HepG2 (cell line): ENCODE measurements at regions not wholly inside any gene's neighbourhood (a gene's known extent, or its start where the extent isn't known, plus 50 kb on each side); places are given as distances from the start of the nearest gene placed in this dataset.

ENCODE experiments used
- ATAC-seq: fragments of 200-7000 bp; cut with Tn5 transposase; 3 replicates; pipeline ENCODE4 v1.9.1; 2020; ENCODE audit warnings: mild to moderate bottlenecking, moderate library complexity
- BruUV-seq: library from RNA; stranded (reverse); fragments of 400-500 nt; replicated peaks from 2 replicates; lab custom pipeline; 2021; lab: Mats Ljungman, UMichigan
- CTCF ChIA-PET: fragments of 300-600 bp; formaldehyde crosslinking; extraction: SDS; loops from one replicate; lab custom pipeline; 2021; ENCODE audit warnings: low total read pairs, inconsistent platforms, low intra/inter-chr PET ratio; lab: Yijun Ruan, JAX
- POLR2A ChIA-PET: fragments of 350-600 bp; sonication (Branson Sonifier 250); formaldehyde crosslinking; loops from one replicate; lab custom pipeline; 2020; ENCODE audit warnings: antibody characterized with exemption, inconsistent platforms; lab: Yijun Ruan, JAX
- DNase-seq: peaks from one replicate; pipeline ENCODE4 v3.0.0-alpha.2; 2015; ENCODE audit warnings: low spot score
- FAIRE-seq: peaks from 3 replicates; lab custom pipeline; 2011; peaks lifted over from hg19 to GRCh38; lab: Jason Lieb, UNC
- H2AFZ ChIP-seq: one replicate; pipeline ENCODE4 v1.6.1; 2011; ENCODE audit warnings: low read length, inconsistent platforms
- H3K27ac ChIP-seq: fragments of 300-600 bp; 3 replicates; pipeline ENCODE4 v1.8.0; 2011; ENCODE audit warnings: mixed run types, mild to moderate bottlenecking, mixed read lengths, low read length, inconsistent platforms; ENCODE audit not compliant: insufficient read depth; ENCODE audit errors: extremely low read length
- H3K27me3 ChIP-seq, 2 experiments: fragments of 200-600 bp in 1 of 2; 2 replicates in 1 of 2; 3 replicates in 1 of 2; pipeline versions ENCODE4 v1.6.0 to v1.8.0; 2011; ENCODE audit warnings: low read length in 2 of 2, mild to moderate bottlenecking in 2 of 2, moderate library complexity in 2 of 2, inconsistent platforms in 1 of 2; ENCODE audit not compliant: insufficient read depth in 2 of 2, control insufficient read depth in 1 of 2
- H3K36me3 ChIP-seq, 2 experiments: fragments of 200-600 bp in 1 of 2; replicated peaks in 1 of 2; 2 replicates in 1 of 2; 3 replicates in 1 of 2; pipeline versions ENCODE4 v1.5.1 to v1.8.0; 2011; ENCODE audit warnings: low read length in 2 of 2, inconsistent platforms in 1 of 2; ENCODE audit not compliant: insufficient read depth in 2 of 2, control insufficient read depth in 1 of 2
- H3K4me1 ChIP-seq: 2 replicates; pipeline ENCODE4 v1.5.1; 2012; ENCODE audit warnings: low read length, inconsistent platforms; ENCODE audit not compliant: insufficient read depth
- H3K4me2 ChIP-seq: 2 replicates; pipeline ENCODE4 v1.6.0; 2011; ENCODE audit warnings: low read depth, low read length, inconsistent platforms
- H3K4me3 ChIP-seq, 3 experiments: fragments of 200-600 bp in 1 of 3; sonication (generic), shearing (Covaris generic) in 1 of 3; replicated peaks in 1 of 3; 2 replicates each; pipeline ENCODE4 v1.5.1; 2011 to 2016; ENCODE audit warnings: low read length in 3 of 3, inconsistent platforms in 2 of 3, low read depth in 2 of 3, mild to moderate bottlenecking in 2 of 3, control low read depth in 1 of 3, mixed read lengths in 1 of 3; ENCODE audit not compliant: insufficient read depth in 1 of 3
- H3K79me2 ChIP-seq: one replicate; pipeline ENCODE4 v1.6.1; 2011; ENCODE audit warnings: low read length, inconsistent platforms; ENCODE audit not compliant: insufficient read depth
- H3K9ac ChIP-seq: 2 replicates; pipeline ENCODE4 v1.6.0; 2011; ENCODE audit warnings: mild to moderate bottlenecking, low read depth, low read length, inconsistent platforms; ENCODE audit not compliant: insufficient read depth
- H3K9me3 ChIP-seq: 2 replicates; pipeline ENCODE4 v1.5.1; 2012; ENCODE audit warnings: mild to moderate bottlenecking, low read length
- H4K20me1 ChIP-seq: 2 replicates; pipeline ENCODE4 v1.6.0; 2011; ENCODE audit warnings: inconsistent platforms, mild to moderate bottlenecking, low read length, moderate library complexity; ENCODE audit not compliant: insufficient read depth
- ARID5B ChIP-seq: IDR thresholded peaks from 2 replicates; pipeline ENCODE4 v1.4.0; 2020; ENCODE audit warnings: mild to moderate bottlenecking, missing genetic modification reagents
- ASH2L ChIP-seq: fragments of 300-600, 200-600 bp; sonication (generic); IDR thresholded peaks from 2 replicates; pipeline ENCODE4 v1.7.0; 2017; ENCODE audit warnings: low read depth, mild to moderate bottlenecking, moderate library complexity, mixed read lengths, low read length; ENCODE audit not compliant: insufficient read length
- HES4 ChIP-seq: sonication (generic); formaldehyde crosslinking; IDR thresholded peaks from 2 replicates; pipeline ENCODE4 v1.9.0; 2021; ENCODE audit warnings: mild to moderate bottlenecking, missing genetic modification reagents, borderline replicate concordance
- MTF1 ChIP-seq: sonication (generic); formaldehyde crosslinking; IDR thresholded peaks from 2 replicates; pipeline ENCODE4 v1.5.0; 2020; ENCODE audit warnings: missing genetic modification reagents
- NR3C1 ChIP-seq: sonication (generic); formaldehyde crosslinking; IDR thresholded peaks from 2 replicates; pipeline ENCODE4 v1.4.0; 2020; ENCODE audit warnings: missing genetic modification reagents
- PHB2 ChIP-seq: fragments of 450-650 bp; IDR thresholded peaks from 2 replicates; pipeline ENCODE4 v1.6.1; 2018; ENCODE audit not compliant: partially characterized antibody
- RARA ChIP-seq: IDR thresholded peaks from 2 replicates; pipeline ENCODE4 v1.6.1; 2016; ENCODE audit warnings: missing genetic modification reagents, missing compliant biosample characterization
- SNAPC5 ChIP-seq: sonication (generic); formaldehyde crosslinking; IDR thresholded peaks from 2 replicates; pipeline ENCODE4 v1.8.1; 2023; ENCODE audit warnings: mild to moderate bottlenecking, missing genetic modification reagents, borderline replicate concordance
- TCF7L2 ChIP-seq: IDR thresholded peaks from 2 replicates; pipeline ENCODE4 v1.6.1; 2011; ENCODE audit warnings: mild to moderate bottlenecking, low read depth, low read length, moderate library complexity
- TP53 ChIP-seq: sonication (generic); formaldehyde crosslinking; conservative IDR thresholded peaks from 2 replicates; pipeline ENCODE4 v1.4.0; 2020; ENCODE audit warnings: missing genetic modification reagents
- TRAFD1 ChIP-seq: sonication (generic); formaldehyde crosslinking; IDR thresholded peaks from 2 replicates; pipeline ENCODE4 v1.5.1; 2020; ENCODE audit warnings: missing genetic modification reagents, mild to moderate bottlenecking, borderline replicate concordance
- U2AF2 ChIP-seq: fragments of 200-400 bp; formaldehyde crosslinking; IDR thresholded peaks from 2 replicates; pipeline ENCODE4 v1.6.1; 2017; ENCODE audit warnings: low read depth, mild to moderate bottlenecking, low read length
- XBP1 ChIP-seq: sonication (generic); formaldehyde crosslinking; IDR thresholded peaks from 2 replicates; pipeline ENCODE4 v1.5.0; 2020; ENCODE audit warnings: missing genetic modification reagents
- ZNF660 ChIP-seq: sonication (generic); formaldehyde crosslinking; IDR thresholded peaks from 2 replicates; pipeline ENCODE4 v1.5.1; 2020; ENCODE audit warnings: mild to moderate bottlenecking, low read depth, missing genetic modification reagents, borderline replicate concordance
- WGBS: methylation state at CpG from one replicate; pipeline ENCODE4 v1.1.6; 2017; ENCODE audit warnings: low lambda C conversion rate; 5-methylcytosine and 5-hydroxymethylcytosine counted together
- in situ Hi-C: cut with HindIII; loops from 2 replicates; pipeline ENCODE4 v1.10.0; 2017; ENCODE audit warnings: low pct_unique_long_range_greater_than_20kb; ENCODE audit not compliant: extremely low pct_ligation_motif_present
- intact Hi-C: fragments of 100-400 bp; cut with micrococcal nuclease; formaldehyde crosslinking; loops from one replicate; pipeline ENCODE4 v1.10.0; 2022; ENCODE audit not compliant: unreplicated experiment

GRCh38 chr14:83993545-83993944, 1536.4 kb upstream of the FLRT2 start:
- no peak overlapping the region for H3K4me2 ChIP-seq
- POLR2A ChIA-PET = no interaction called here
- no peaks in the 10 kb centered on the region for H3K79me2 ChIP-seq
- H3K27ac ChIP-seq = no peak overlapping the region
- no peaks in the 10 kb centered on the region for H4K20me1 ChIP-seq
- in situ Hi-C loops = no loop called here
- no peaks in the 10 kb centered on the region for H3K4me1 ChIP-seq
- DNase-seq (no peak), FAIRE-seq (no peak), ATAC-seq (no peak)
- no peak overlapping the region for H3K9ac ChIP-seq
- H3K4me3 ChIP-seq = no peak overlapping the region
- BruUV-seq = no TSS peak
- CTCF ChIA-PET = no interaction called here
- no peaks in the 10 kb centered on the region for H3K36me3 ChIP-seq
- 5% methylated on average over 2 of the region's 2 CpGs for WGBS
- intact Hi-C loops = no loop called here
- no peaks in the 10 kb centered on the region for H3K27me3 ChIP-seq
- H2AFZ ChIP-seq = no peak overlapping the region
- peaks cover 77% of the 10 kb centered on the region for H3K9me3 ChIP-seq
- TF ChIP-seq SNAPC5 (CRISPR knock-in tag) = no peak
- no peak for TF ChIP-seq ZNF660
- TF ChIP-seq MTF1 (CRISPR knock-in tag) = no peak
- TF ChIP-seq TCF7L2 = no peak
- no peak for TF ChIP-seq U2AF2
- TF ChIP-seq TRAFD1 = no peak
- no peak for TF ChIP-seq XBP1 (CRISPR knock-in tag)
- TF ChIP-seq NR3C1 (CRISPR knock-in tag) = no peak
- no peak for TF ChIP-seq TP53 (CRISPR knock-in tag)
- TF ChIP-seq, all 625 proteins: peak for 0

GRCh38 chr14:83994020-83994419, 1535.9 kb upstream of the FLRT2 start:
- Histone ChIP-seq H3K79me2 (no peaks in the 10 kb centered on the region), H3K27me3 (no peaks in the 10 kb centered on the region), H4K20me1 (no peaks in the 10 kb centered on the region), H3K9me3 (peaks cover 72% of the 10 kb centered on the region), H3K27ac (no peak overlapping the region), H3K4me1 (no peaks in the 10 kb centered on the region), H3K4me3 (no peak overlapping the region), H3K4me2 (no peak overlapping the region), H3K9ac (no peak overlapping the region), H3K36me3 (no peaks in the 10 kb centered on the region), H2AFZ (no peak overlapping the region)
- ChIA-PET CTCF (no interaction called here), POLR2A (no interaction called here)
- WGBS = 38% methylated on average over 2 of the region's 2 CpGs
- FAIRE-seq (no peak), DNase-seq (no peak), ATAC-seq (no peak)
- intact Hi-C loops (no loop called here), in situ Hi-C loops (no loop called here)
- BruUV-seq = no TSS peak
- TF ChIP-seq RARA (CRISPR knock-in tag) (no peak), HES4 (no peak), PHB2 (no peak), ASH2L (no peak), ARID5B (CRISPR knock-in tag) (no peak)
